HCT116 (cell line): ENCODE measurements at regions not wholly inside any gene's neighbourhood (a gene's known extent, or its start where the extent isn't known, plus 50 kb on each side); places are given as distances from the start of the nearest gene placed in this dataset.

Experiments used
- ATAC-seq: fragments of 200-7000 bp; cut with Tn5 transposase; 2 replicates; pipeline ENCODE4 v1.9.1; 2020; ENCODE audit warnings: mild to moderate bottlenecking, moderate library complexity
- BruUV-seq: library from RNA; stranded (reverse); fragments of 400-500 nt; replicated peaks from 2 replicates; lab custom pipeline; 2021; lab: Mats Ljungman, UMichigan
- CTCF ChIA-PET: fragments of 300-600 bp; sonication (Branson Sonifier 250); formaldehyde crosslinking; loops from one replicate; lab custom pipeline; 2021; ENCODE audit warnings: antibody characterized with exemption; lab: Charles Lee
- POLR2A ChIA-PET: fragments of 300-600, 350-600 bp; sonication (Branson Sonifier 250); formaldehyde crosslinking; loops from one replicate; lab custom pipeline; 2021; ENCODE audit warnings: antibody characterized with exemption; lab: Charles Lee
- RAD21 ChIA-PET, 2 experiments: fragments of 300-600 bp; sonication (Branson Sonifier 250); formaldehyde crosslinking; loops; one replicate each; lab custom pipeline; 2023; ENCODE audit warnings: low total read pairs in 2 of 2; ENCODE audit not compliant: uncharacterized antibody in 2 of 2, unreplicated experiment in 2 of 2, low non-redundant PET in 1 of 2; lab: Charles Lee
- DNase-seq: peaks from one replicate; pipeline ENCODE4 v3.0.0-alpha.2; 2010; ENCODE audit warnings: low read depth, low spot score
- H2AFZ ChIP-seq: fragments of 200-600 bp; shearing (Covaris generic), sonication (generic); 2 replicates; pipeline ENCODE4 v1.6.1; 2017; ENCODE audit warnings: low read depth, mixed run types, mixed read lengths, antibody characterized with exemption, low read length; ENCODE audit not compliant: poor library complexity, severe bottlenecking
- H3K27ac ChIP-seq: 2 replicates; pipeline ENCODE4 v1.5.1; 2012; ENCODE audit warnings: low read depth, low read length
- H3K27me3 ChIP-seq: fragments of 200-600 bp; sonication (generic); 2 replicates; pipeline ENCODE4 v1.6.1; 2016; ENCODE audit warnings: mixed run types, low read length, mixed read lengths; ENCODE audit not compliant: insufficient read depth
- H3K36me3 ChIP-seq, 2 experiments: fragments of 200-500 bp in 1 of 2; fragments of 200-600 bp in 1 of 2; sonication (Bioruptor generic) in 1 of 2; sonication (generic) in 1 of 2; 2 replicates each; pipeline versions ENCODE4 v1.5.1 to v1.6.1; 2014 to 2016; ENCODE audit warnings: low read length in 2 of 2, inconsistent platforms in 1 of 2, mixed read lengths in 1 of 2, mixed run types in 1 of 2; ENCODE audit not compliant: insufficient read depth in 2 of 2, control insufficient read depth in 1 of 2
- H3K4me1 ChIP-seq, 2 experiments: fragments of 200-600 bp in 1 of 2; sonication (generic) in 1 of 2; 2 replicates each; pipeline versions ENCODE4 v1.5.1 to v1.6.1; 2012 to 2017; ENCODE audit warnings: low read length in 2 of 2, inconsistent platforms in 1 of 2, mild to moderate bottlenecking in 1 of 2, mixed read lengths in 1 of 2, mixed run types in 1 of 2, moderate library complexity in 1 of 2; ENCODE audit not compliant: insufficient read depth in 2 of 2, control insufficient read depth in 1 of 2
- H3K4me2 ChIP-seq: fragments of 200-600 bp; sonication (generic); 2 replicates; pipeline ENCODE4 v1.6.1; 2017; ENCODE audit warnings: mixed run types, low read length, mixed read lengths
- H3K4me3 ChIP-seq, 2 experiments: fragments of 200-600 bp in 1 of 2; sonication (generic) in 1 of 2; replicated peaks in 1 of 2; 2 replicates each; pipeline ENCODE4 v1.5.1; 2011 to 2016; ENCODE audit warnings: low read length in 2 of 2, control low read depth in 1 of 2, low read depth in 1 of 2, mild to moderate bottlenecking in 1 of 2, mixed read lengths in 1 of 2, mixed run types in 1 of 2
- H3K79me2 ChIP-seq: fragments of 200-600 bp; sonication (generic); 2 replicates; pipeline ENCODE4 v1.6.1; 2017; ENCODE audit warnings: mild to moderate bottlenecking, mixed run types, low read length, moderate library complexity, mixed read lengths; ENCODE audit not compliant: insufficient read depth
- H3K9ac ChIP-seq: fragments of 200-600 bp; sonication (generic); 2 replicates; pipeline ENCODE4 v1.6.1; 2016; ENCODE audit warnings: low read length, mixed read lengths
- H3K9me2 ChIP-seq: fragments of 200-600 bp; sonication (generic), shearing (Covaris generic); 2 replicates; pipeline ENCODE4 v1.6.1; 2017; ENCODE audit warnings: mixed run types, mild to moderate bottlenecking, moderate library complexity; ENCODE audit not compliant: insufficient read depth
- H3K9me3 ChIP-seq, 2 experiments: fragments of 200-500 bp in 1 of 2; fragments of 200-600 bp in 1 of 2; sonication (Bioruptor generic) in 1 of 2; sonication (generic) in 1 of 2; 2 replicates each; pipeline ENCODE4 v1.6.1; 2014 to 2017; ENCODE audit warnings: low read length in 2 of 2, mixed read lengths in 2 of 2, inconsistent platforms in 1 of 2, low read depth in 1 of 2, mild to moderate bottlenecking in 1 of 2, mixed run types in 1 of 2, moderate library complexity in 1 of 2; ENCODE audit not compliant: control insufficient read depth in 1 of 2, insufficient read depth in 1 of 2
- H4K20me1 ChIP-seq: fragments of 200-600 bp; sonication (generic), shearing (Covaris generic); 2 replicates; pipeline ENCODE4 v1.6.1; 2017; ENCODE audit warnings: mixed run types, mild to moderate bottlenecking, moderate library complexity; ENCODE audit not compliant: insufficient read depth
- ATF3 ChIP-seq: IDR thresholded peaks from 2 replicates; pipeline ENCODE4 v1.6.1; 2012
- CBX3 ChIP-seq: IDR thresholded peaks from 2 replicates; pipeline ENCODE4 v1.6.1; 2012; ENCODE audit warnings: low read depth
- CEBPB ChIP-seq: IDR thresholded peaks from 2 replicates; pipeline ENCODE4 v1.6.1; 2012; ENCODE audit warnings: low read depth
- FOSL1 ChIP-seq: IDR thresholded peaks from 2 replicates; pipeline ENCODE4 v1.6.1; 2012; ENCODE audit warnings: low read depth
- JUND ChIP-seq: IDR thresholded peaks from 2 replicates; pipeline ENCODE4 v1.6.1; 2012
- RAD21 ChIP-seq: IDR thresholded peaks from 2 replicates; pipeline ENCODE4 v1.6.1; 2012; ENCODE audit warnings: low read depth, mild to moderate bottlenecking
- SIN3A ChIP-seq: IDR thresholded peaks from 2 replicates; pipeline ENCODE4 v1.6.1; 2012; ENCODE audit warnings: low read depth
- SRF ChIP-seq: IDR thresholded peaks from 2 replicates; pipeline ENCODE4 v1.6.1; 2012; ENCODE audit warnings: low read depth
- TCF7L2 ChIP-seq: IDR thresholded peaks from 2 replicates; pipeline ENCODE4 v1.7.0; 2011; ENCODE audit warnings: borderline replicate concordance, inconsistent platforms; ENCODE audit not compliant: insufficient read depth, insufficient read length; ENCODE audit errors: extremely low read depth
- ZBTB33 ChIP-seq: IDR thresholded peaks from 2 replicates; pipeline ENCODE4 v1.6.1; 2011; ENCODE audit warnings: mild to moderate bottlenecking, low read length, moderate library complexity; ENCODE audit not compliant: insufficient replicate concordance; ENCODE audit errors: extremely low read depth
- ZNF274 ChIP-seq: fragments of 200-500 bp; sonication (Bioruptor generic); IDR thresholded peaks from 2 replicates; pipeline ENCODE4 v1.6.1; 2014; ENCODE audit warnings: mild to moderate bottlenecking, low read depth, low read length, inconsistent platforms
- intact Hi-C: fragments of 100-400 bp; cut with micrococcal nuclease; formaldehyde crosslinking; loops from 2 replicates; pipeline ENCODE4 v1.10.0; 2022

- CTCF ChIA-PET = no interaction called here
- no peaks in the 10 kb centered on the region for H3K4me1 ChIP-seq
- POLR2A ChIA-PET = no interaction called here
- TF ChIP-seq ATF3 (no peak), SRF (no peak), RAD21 (no peak), JUND (no peak), SIN3A (no peak), TCF7L2 (no peak), CEBPB (no peak), ZNF274 (no peak), CBX3 (no peak), FOSL1 (no peak), ZBTB33 (no peak)
- H3K4me2 ChIP-seq = no peak overlapping the region
- RAD21 ChIA-PET = no interaction called here
- no peak overlapping the region for H3K27ac ChIP-seq
- no peaks in the 10 kb centered on the region for H3K79me2 ChIP-seq
- H3K36me3 ChIP-seq = no peaks in the 10 kb centered on the region
- no peaks in the 10 kb centered on the region for H3K27me3 ChIP-seq
- H3K9me3 ChIP-seq = no peaks in the 10 kb centered on the region
- ATAC-seq (no peak), DNase-seq (no peak)
- no peaks in the 10 kb centered on the region for H4K20me1 ChIP-seq
- H2AFZ ChIP-seq = no peak overlapping the region
- BruUV-seq = no TSS peak
- intact Hi-C loops = no loop called here
- no peaks in the 10 kb centered on the region for H3K9me2 ChIP-seq
- no peak overlapping the region for H3K4me3 ChIP-seq
- H3K9ac ChIP-seq = no peak overlapping the region
These were observed 132.9 kb upstream of the PKDCC start for GRCh38 chr2:41914936-41915335.
